Astrocyte (in vitro differentiated cells and primary cell): ENCODE measurements at regions not wholly inside any gene's neighbourhood (a gene's known extent, or its start where the extent isn't known, plus 50 kb on each side); places are given as distances from the start of the nearest gene placed in this dataset.

Experiments
- CTCF ChIP-seq: IDR thresholded peaks from 2 replicates; pipeline ENCODE4 v1.5.1; 2011; ENCODE audit warnings: low read depth, mild to moderate bottlenecking, inconsistent platforms, low read length, moderate library complexity; ENCODE audit not compliant: insufficient read depth
- EZH2 ChIP-seq: IDR thresholded peaks from 2 replicates; pipeline ENCODE4 v1.6.1; 2012; ENCODE audit warnings: mild to moderate bottlenecking, low read length, inconsistent platforms; ENCODE audit not compliant: insufficient read depth

- TF ChIP-seq CTCF (no peak), EZH2 (no peak)
Measured at GRCh38 chr14:66360366-66360926, 125.7 kb upstream of the CCDC196 start.
